RCC 7860 (cell line): ENCODE measurements at regions not wholly inside any gene's neighbourhood (a gene's known extent, or its start where the extent isn't known, plus 50 kb on each side); places are given as distances from the start of the nearest gene placed in this dataset.

Experiments
- DNase-seq: peaks from one replicate; pipeline ENCODE4 v3.0.0-alpha.2; 2015; ENCODE audit warnings: low spot score
- FAIRE-seq: peaks from 2 replicates; lab custom pipeline; 2012; peaks lifted over from hg19 to GRCh38; lab: Jason Lieb, UNC

- FAIRE-seq (no peak), DNase-seq (no peak)
These were observed 471.8 kb upstream of the BRINP1 start for GRCh38 chr9:119841016-119841415.

- FAIRE-seq (no peak), DNase-seq (no peak)
These were observed 470.7 kb upstream of the BRINP1 start for GRCh38 chr9:119839888-119840287.

- DNase-seq (no peak), FAIRE-seq (no peak)
These were observed 469.0 kb upstream of the BRINP1 start for GRCh38 chr9:119838210-119838609.

- FAIRE-seq = no peak
- no peak for DNase-seq
These were observed 466.8 kb upstream of the BRINP1 start for GRCh38 chr9:119836036-119836435.

- FAIRE-seq (no peak), DNase-seq (no peak)
These were observed 464.9 kb upstream of the BRINP1 start for GRCh38 chr9:119834064-119834620.

GRCh38 chr9:119831309-119831708 is 462.1 kb upstream of the BRINP1 start:
- FAIRE-seq = no peak
- no peak for DNase-seq

GRCh38 chr9:119829748-119830147 is 460.5 kb upstream of the BRINP1 start:
- no peak for DNase-seq

GRCh38 chr9:119829186-119829585 is 460.0 kb upstream of the BRINP1 start:
- DNase-seq = no peak
- no peak for FAIRE-seq

More at GRCh38 chr9:119829748-119830147, 460.5 kb upstream of the BRINP1 start:
- no peak for FAIRE-seq

- no peak for DNase-seq
- FAIRE-seq = no peak
These were observed 458.3 kb upstream of the BRINP1 start for GRCh38 chr9:119827526-119827925.

- DNase-seq (no peak), FAIRE-seq (no peak)
These were observed 457.9 kb upstream of the BRINP1 start for GRCh38 chr9:119827126-119827525.

GRCh38 chr9:119818726-119819435 is 449.6 kb upstream of the BRINP1 start:
- DNase-seq = no peak
- no peak for FAIRE-seq

- FAIRE-seq = peak; percentile 74
- peak; percentile 58 for DNase-seq
These were observed 441.6 kb upstream of the BRINP1 start for GRCh38 chr9:119810645-119811429.

GRCh38 chr9:119803679-119804078 is 434.4 kb upstream of the BRINP1 start:
- no peak for DNase-seq
- no peak for FAIRE-seq

- DNase-seq (no peak), FAIRE-seq (no peak)
These were observed 433.4 kb upstream of the BRINP1 start for GRCh38 chr9:119802621-119803020.

GRCh38 chr9:119802133-119802532 is 432.9 kb upstream of the BRINP1 start:
- DNase-seq (no peak), FAIRE-seq (no peak)

- FAIRE-seq = no peak
These were observed 432.1 kb upstream of the BRINP1 start for GRCh38 chr9:119801311-119801710.

GRCh38 chr9:119795395-119795794 is 426.2 kb upstream of the BRINP1 start:
- FAIRE-seq (no peak), DNase-seq (no peak)

More at GRCh38 chr9:119801311-119801710, 432.1 kb upstream of the BRINP1 start:
- no peak for DNase-seq

GRCh38 chr9:119794836-119795235 is 425.6 kb upstream of the BRINP1 start:
- DNase-seq = no peak
- FAIRE-seq = no peak

- DNase-seq = no peak
- no peak for FAIRE-seq
These were observed 424.0 kb upstream of the BRINP1 start for GRCh38 chr9:119793218-119793617.

GRCh38 chr9:119792242-119792641 is 423.0 kb upstream of the BRINP1 start:
- FAIRE-seq (no peak), DNase-seq (no peak)

- no peak for DNase-seq
These were observed 420.8 kb upstream of the BRINP1 start for GRCh38 chr9:119789987-119790386.

GRCh38 chr9:119788921-119789320 is 419.7 kb upstream of the BRINP1 start:
- FAIRE-seq = no peak

More at GRCh38 chr9:119789987-119790386, 420.8 kb upstream of the BRINP1 start:
- no peak for FAIRE-seq

More at GRCh38 chr9:119788921-119789320, 419.7 kb upstream of the BRINP1 start:
- DNase-seq = no peak
